Activated T-cell treated with anti-CD3 and anti-CD28 coated beads, Interleukin-2, amount 50 U/mL, for 24 hours (primary cell): ENCODE measurements at regions not wholly inside any gene's neighbourhood (a gene's known extent, or its start where the extent isn't known, plus 50 kb on each side); places are given as distances from the start of the nearest gene placed in this dataset.
A peak's percentile ranks its signal among the peaks of the same experiment; 100 is the strongest.
"Not testable (repeated sequence)": the region's sequence is repeated elsewhere in the genome, so short reads cannot be mapped to it uniquely, and the experiment has no call there.

ENCODE experiments used
- DNase-seq: peaks from one replicate; pipeline ENCODE4 v3.0.0-alpha.2; 2020
- H3K27ac Mint-ChIP-seq: 2 replicates; pipeline ENCODE4 v1.8.0; 2020; ENCODE audit warnings: mild to moderate bottlenecking, mixed read lengths
- H3K27me3 Mint-ChIP-seq: 2 replicates; pipeline ENCODE4 v1.8.0; 2020; ENCODE audit warnings: mixed read lengths
- H3K36me3 Mint-ChIP-seq: 2 replicates; pipeline ENCODE4 v1.8.0; 2020; ENCODE audit warnings: low read depth, mixed read lengths
- H3K4me1 Mint-ChIP-seq: 2 replicates; pipeline ENCODE4 v1.8.0; 2020; ENCODE audit warnings: low read depth, mixed read lengths
- H3K4me3 Mint-ChIP-seq: 2 replicates; pipeline ENCODE4 v1.8.0; 2020; ENCODE audit warnings: mild to moderate bottlenecking, moderate library complexity, mixed read lengths
- H3K9me3 Mint-ChIP-seq: 2 replicates; pipeline ENCODE4 v1.8.0; 2020; ENCODE audit warnings: mixed read lengths

GRCh38 chr1:109837852-109838570 is 72.6 kb upstream of the CSF1 start:
- no peak overlapping the region for H3K4me3 Mint-ChIP-seq
- peaks cover 11% of the 10 kb centered on the region for H3K9me3 Mint-ChIP-seq
- H3K4me1 Mint-ChIP-seq = no peaks in the 10 kb centered on the region
- H3K27ac Mint-ChIP-seq = no peak overlapping the region
- DNase-seq = no peak
- H3K27me3 Mint-ChIP-seq = no peaks in the 10 kb centered on the region
- H3K36me3 Mint-ChIP-seq = no peaks in the 10 kb centered on the region

- not testable (repeated sequence) for DNase-seq, H3K27ac Mint-ChIP-seq, H3K4me1 Mint-ChIP-seq, H3K36me3 Mint-ChIP-seq, H3K4me3 Mint-ChIP-seq, H3K27me3 Mint-ChIP-seq
- H3K9me3 Mint-ChIP-seq = peaks cover 19% of the 10 kb centered on the region
Measured at GRCh38 chr1:109835645-109836044, 71.9 kb upstream of the EPS8L3 start.

GRCh38 chr1:109834951-109835350 is 71.2 kb upstream of the EPS8L3 start:
- H3K36me3 Mint-ChIP-seq = no peaks in the 10 kb centered on the region
- no peak for DNase-seq
- H3K4me1 Mint-ChIP-seq = no peaks in the 10 kb centered on the region
- H3K27ac Mint-ChIP-seq = no peak overlapping the region
- no peaks in the 10 kb centered on the region for H3K27me3 Mint-ChIP-seq
- peaks cover 19% of the 10 kb centered on the region for H3K9me3 Mint-ChIP-seq
- no peak overlapping the region for H3K4me3 Mint-ChIP-seq

GRCh38 chr1:109832945-109833344 is 69.2 kb upstream of the EPS8L3 start:
- Mint-ChIP-seq H3K36me3 (no peaks in the 10 kb centered on the region), H3K27ac (no peak overlapping the region), H3K4me1 (no peaks in the 10 kb centered on the region), H3K9me3 (peaks cover 19% of the 10 kb centered on the region), H3K4me3 (no peak overlapping the region), H3K27me3 (no peaks in the 10 kb centered on the region)
- no peak for DNase-seq

- DNase-seq = no peak
- Mint-ChIP-seq H3K36me3 (no peaks in the 10 kb centered on the region), H3K27ac (no peak overlapping the region), H3K27me3 (no peaks in the 10 kb centered on the region), H3K9me3 (peaks cover 8% of the 10 kb centered on the region), H3K4me3 (no peak overlapping the region), H3K4me1 (peaks cover 14% of the 10 kb centered on the region)
Measured at GRCh38 chr1:109828756-109829505, 65.2 kb upstream of the EPS8L3 start.

- Mint-ChIP-seq H3K36me3 (no peaks in the 10 kb centered on the region), H3K9me3 (peaks cover 8% of the 10 kb centered on the region), H3K4me3 (no peak overlapping the region), H3K27me3 (no peaks in the 10 kb centered on the region), H3K27ac (no peak overlapping the region), H3K4me1 (peaks cover 21% of the 10 kb centered on the region)
- no peak for DNase-seq
Measured at GRCh38 chr1:109827986-109828385, 64.3 kb upstream of the EPS8L3 start.

GRCh38 chr1:109827466-109827865 is 63.7 kb upstream of the EPS8L3 start:
- Mint-ChIP-seq H3K4me1 (peaks cover 26% of the 10 kb centered on the region), H3K36me3 (no peaks in the 10 kb centered on the region), H3K27ac (no peak overlapping the region), H3K27me3 (no peaks in the 10 kb centered on the region), H3K4me3 (no peak overlapping the region), H3K9me3 (peaks cover 5% of the 10 kb centered on the region)
- DNase-seq = no peak

- H3K27me3 Mint-ChIP-seq = no peaks in the 10 kb centered on the region
- no peak overlapping the region for H3K27ac Mint-ChIP-seq
- DNase-seq = no peak
- H3K4me3 Mint-ChIP-seq = no peak overlapping the region
- H3K36me3 Mint-ChIP-seq = no peaks in the 10 kb centered on the region
- peaks cover 30% of the 10 kb centered on the region for H3K4me1 Mint-ChIP-seq
- peaks cover under 1% of the 10 kb centered on the region for H3K9me3 Mint-ChIP-seq
Measured at GRCh38 chr1:109826930-109827349, 63.2 kb upstream of the EPS8L3 start.

- no peaks in the 10 kb centered on the region for H3K36me3 Mint-ChIP-seq
- H3K9me3 Mint-ChIP-seq = no peaks in the 10 kb centered on the region
- peaks cover 35% of the 10 kb centered on the region for H3K4me1 Mint-ChIP-seq
- H3K27me3 Mint-ChIP-seq = no peaks in the 10 kb centered on the region
- H3K27ac Mint-ChIP-seq = no peak overlapping the region
- no peak overlapping the region for H3K4me3 Mint-ChIP-seq
- DNase-seq = no peak
Measured at GRCh38 chr1:109826446-109826845, 62.7 kb upstream of the EPS8L3 start.

- no peak for DNase-seq
- Mint-ChIP-seq H3K27me3 (no peaks in the 10 kb centered on the region), H3K36me3 (no peaks in the 10 kb centered on the region), H3K4me1 (peaks cover 41% of the 10 kb centered on the region), H3K9me3 (no peaks in the 10 kb centered on the region), H3K27ac (peak overlapping the region; percentile 34), H3K4me3 (no peak overlapping the region)
Measured at GRCh38 chr1:109824349-109825115, 60.8 kb upstream of the EPS8L3 start.

- Mint-ChIP-seq H3K27ac (peak overlapping the region; percentile 61), H3K27me3 (no peaks in the 10 kb centered on the region), H3K4me1 (peaks cover 41% of the 10 kb centered on the region), H3K4me3 (no peak overlapping the region), H3K9me3 (no peaks in the 10 kb centered on the region), H3K36me3 (no peaks in the 10 kb centered on the region)
- no peak for DNase-seq
Measured at GRCh38 chr1:109823543-109824348, 60.0 kb upstream of the EPS8L3 start.

- Mint-ChIP-seq H3K36me3 (no peaks in the 10 kb centered on the region), H3K27ac (peak overlapping the region; percentile 61), H3K4me1 (peaks cover 41% of the 10 kb centered on the region), H3K9me3 (no peaks in the 10 kb centered on the region), H3K4me3 (no peak overlapping the region), H3K27me3 (no peaks in the 10 kb centered on the region)
- no peak for DNase-seq
Measured at GRCh38 chr1:109822749-109823542, 59.2 kb upstream of the EPS8L3 start.

GRCh38 chr1:109821831-109822745 is 58.4 kb upstream of the EPS8L3 start:
- Mint-ChIP-seq H3K27ac (peak overlapping the region; percentile 26), H3K4me1 (peaks cover 41% of the 10 kb centered on the region), H3K36me3 (no peaks in the 10 kb centered on the region), H3K4me3 (no peak overlapping the region), H3K9me3 (no peaks in the 10 kb centered on the region), H3K27me3 (no peaks in the 10 kb centered on the region)
- no peak for DNase-seq
